ENCODE measurements at regions not wholly inside any gene's neighbourhood (a gene's known extent, or its start where the extent isn't known, plus 50 kb on each side); places are given as distances from the start of the nearest gene placed in this dataset.

DNA sequence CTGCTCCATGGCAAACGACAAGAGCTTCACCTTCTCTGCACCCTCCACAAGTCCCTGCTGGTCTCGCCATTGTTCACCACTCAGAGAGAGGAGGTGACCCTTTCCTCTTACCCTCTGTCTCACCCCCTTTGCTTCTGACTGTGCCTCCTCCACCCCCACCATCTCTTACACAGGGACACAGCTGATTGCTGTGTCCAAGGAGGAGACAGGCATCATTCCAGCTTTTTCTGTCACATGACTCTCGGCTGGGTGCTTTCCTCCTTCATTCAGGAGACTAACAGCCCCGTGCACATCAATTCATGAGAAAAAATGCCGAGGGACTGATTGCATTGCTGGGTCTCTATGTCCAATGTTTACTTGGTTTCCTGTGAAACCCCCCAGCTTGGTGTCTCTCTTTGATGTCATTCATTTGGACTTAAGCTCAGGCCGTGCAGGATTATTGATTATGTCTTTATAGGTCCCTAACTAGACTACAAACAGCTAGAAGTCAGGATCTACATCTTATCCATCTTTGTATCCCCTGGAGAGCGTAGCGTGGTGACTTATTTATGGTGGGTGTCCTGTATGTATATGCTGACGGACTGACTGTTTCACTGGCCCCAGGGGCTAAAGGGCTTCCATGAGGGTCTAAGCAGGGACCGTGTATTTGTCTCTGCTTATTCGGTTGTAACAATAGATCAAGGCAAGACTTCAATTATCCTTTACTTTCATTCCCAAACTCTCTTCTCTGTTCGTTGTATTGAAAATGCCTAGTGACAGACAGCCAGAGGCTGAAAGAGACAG lies 82.2 kb upstream of the CDH13 start:
- no peak for FAIRE-seq
- WGBS (ENCODE audit: insufficient coverage, insufficient replicate concordance, low lambda C conversion rate, missing lambda C conversion rate), result 8% methylated on average over 12 of the region's 12 CpGs
- Histone ChIP-seq H3K27me3 (replicated peaks in 1 of 2; ENCODE audit: control insufficient read depth in 2 of 2, insufficient read depth in 2 of 2, low read length in 1 of 2) (no peaks in the 10 kb centered on the region; a peak in 1 of 4 replicates), H3K4me1 (ENCODE audit: control insufficient read depth, insufficient read depth, low read length) (no peaks in the 10 kb centered on the region), H4K20me1 (ENCODE audit: control insufficient read depth, insufficient read depth) (no peaks in the 10 kb centered on the region), H3K9ac (ENCODE audit: control insufficient read depth, insufficient read depth, low read length) (no peak overlapping the region), H3K4me3 (no peak overlapping the region), H3K79me2 (ENCODE audit: control insufficient read depth, insufficient read depth, low read length) (no peaks in the 10 kb centered on the region), H3K27ac (ENCODE audit: control insufficient read depth, insufficient read depth) (no peak overlapping the region), H3K9me3 (replicated peaks; ENCODE audit: control insufficient read depth, insufficient read depth, low read length) (no peaks in the 10 kb centered on the region), H3K36me3 (ENCODE audit: control insufficient read depth in 2 of 2, insufficient read depth in 2 of 2, low read length in 1 of 2) (no peaks in the 10 kb centered on the region), H2AFZ (ENCODE audit: control insufficient read depth, low read depth, low read length) (no peak overlapping the region), H3K4me2 (ENCODE audit: control insufficient read depth, insufficient read depth) (no peak overlapping the region)
- ATAC-seq, result no peak
- RAD21 ChIA-PET (ENCODE audit: unreplicated experiment), result no interaction called here
- CTCF ChIA-PET, result no interaction called here
- intact Hi-C loops (cut with micrococcal nuclease; ENCODE audit: unreplicated experiment), result no loop called here
- SMC1A ChIA-PET (ENCODE audit: uncharacterized antibody, unreplicated experiment), result interaction anchor here (0.6 kb wide), 1 partner anchor 748 kb away, joined by 3 read pairs; no protein-coding TSS in a partner anchor
- no peak for TF ChIP-seq MLLT1 (IDR thresholded peaks at IDR 0.05)
- no peak for TF ChIP-seq CHD1 (IDR thresholded peaks at IDR 0.05; ENCODE audit: low read depth, low read length)
- TF ChIP-seq SIN3A (IDR thresholded peaks at IDR 0.05; ENCODE audit: low read depth, low read length), result no peak
- TF ChIP-seq YBX1 (IDR thresholded peaks at IDR 0.05), result no peak
- TF ChIP-seq RELA (IDR thresholded peaks at IDR 0.05; ENCODE audit: borderline replicate concordance, partially characterized antibody), result no peak
- TF ChIP-seq SMAD5 (IDR thresholded peaks at IDR 0.05; ENCODE audit: low read depth), result no peak
- no peak for TF ChIP-seq SUZ12 (IDR thresholded peaks at IDR 0.05; ENCODE audit: unreplicated experiment)
- no peak for TF ChIP-seq HDAC6 (IDR thresholded peaks at IDR 0.05; ENCODE audit: unreplicated experiment)
- no peak for TF ChIP-seq RAD51 (IDR thresholded peaks at IDR 0.05)
- no peak for TF ChIP-seq CEBPZ (IDR thresholded peaks at IDR 0.05; ENCODE audit: low read depth, low read length)
- TF ChIP-seq SMC3 (IDR thresholded peaks at IDR 0.05; ENCODE audit: borderline replicate concordance, low read length), result no peak
- TF ChIP-seq SREBF1 (IDR thresholded peaks at IDR 0.05; ENCODE audit: low read length), result no peak
- no peak for TF ChIP-seq MEF2A (IDR thresholded peaks at IDR 0.05; ENCODE audit: insufficient read depth, low read depth, low read length)
- no peak for TF ChIP-seq CBFB (IDR thresholded peaks at IDR 0.05; ENCODE audit: low read depth)
- TF ChIP-seq, protein P1, sequence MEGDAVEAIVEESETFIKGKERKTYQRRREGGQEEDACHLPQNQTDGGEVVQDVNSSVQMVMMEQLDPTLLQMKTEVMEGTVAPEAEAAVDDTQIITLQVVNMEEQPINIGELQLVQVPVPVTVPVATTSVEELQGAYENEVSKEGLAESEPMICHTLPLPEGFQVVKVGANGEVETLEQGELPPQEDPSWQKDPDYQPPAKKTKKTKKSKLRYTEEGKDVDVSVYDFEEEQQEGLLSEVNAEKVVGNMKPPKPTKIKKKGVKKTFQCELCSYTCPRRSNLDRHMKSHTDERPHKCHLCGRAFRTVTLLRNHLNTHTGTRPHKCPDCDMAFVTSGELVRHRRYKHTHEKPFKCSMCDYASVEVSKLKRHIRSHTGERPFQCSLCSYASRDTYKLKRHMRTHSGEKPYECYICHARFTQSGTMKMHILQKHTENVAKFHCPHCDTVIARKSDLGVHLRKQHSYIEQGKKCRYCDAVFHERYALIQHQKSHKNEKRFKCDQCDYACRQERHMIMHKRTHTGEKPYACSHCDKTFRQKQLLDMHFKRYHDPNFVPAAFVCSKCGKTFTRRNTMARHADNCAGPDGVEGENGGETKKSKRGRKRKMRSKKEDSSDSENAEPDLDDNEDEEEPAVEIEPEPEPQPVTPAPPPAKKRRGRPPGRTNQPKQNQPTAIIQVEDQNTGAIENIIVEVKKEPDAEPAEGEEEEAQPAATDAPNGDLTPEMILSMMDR (IDR thresholded peaks at IDR 0.05 in 2 of 3, conservative IDR thresholded peaks at IDR 0.05 in 1 of 3; ENCODE audit: control insufficient read depth in 2 of 3, extremely low read depth in 1 of 3, insufficient read depth in 1 of 3, low read depth in 3 of 3, low read length in 3 of 3), result no peak
- in situ Hi-C loops (cut with MboI), result no loop called here
- POLR2A ChIA-PET, result no interaction called here
- BruUV-seq (replicated peaks), result no TSS peak
- no peak for DNase-seq (ENCODE audit: low read depth, low spot score)

Measured in GM12878 (cell line).